ENCODE measurements at regions not wholly inside any gene's neighbourhood (a gene's known extent, or its start where the extent isn't known, plus 50 kb on each side); places are given as distances from the start of the nearest gene placed in this dataset.

DNA sequence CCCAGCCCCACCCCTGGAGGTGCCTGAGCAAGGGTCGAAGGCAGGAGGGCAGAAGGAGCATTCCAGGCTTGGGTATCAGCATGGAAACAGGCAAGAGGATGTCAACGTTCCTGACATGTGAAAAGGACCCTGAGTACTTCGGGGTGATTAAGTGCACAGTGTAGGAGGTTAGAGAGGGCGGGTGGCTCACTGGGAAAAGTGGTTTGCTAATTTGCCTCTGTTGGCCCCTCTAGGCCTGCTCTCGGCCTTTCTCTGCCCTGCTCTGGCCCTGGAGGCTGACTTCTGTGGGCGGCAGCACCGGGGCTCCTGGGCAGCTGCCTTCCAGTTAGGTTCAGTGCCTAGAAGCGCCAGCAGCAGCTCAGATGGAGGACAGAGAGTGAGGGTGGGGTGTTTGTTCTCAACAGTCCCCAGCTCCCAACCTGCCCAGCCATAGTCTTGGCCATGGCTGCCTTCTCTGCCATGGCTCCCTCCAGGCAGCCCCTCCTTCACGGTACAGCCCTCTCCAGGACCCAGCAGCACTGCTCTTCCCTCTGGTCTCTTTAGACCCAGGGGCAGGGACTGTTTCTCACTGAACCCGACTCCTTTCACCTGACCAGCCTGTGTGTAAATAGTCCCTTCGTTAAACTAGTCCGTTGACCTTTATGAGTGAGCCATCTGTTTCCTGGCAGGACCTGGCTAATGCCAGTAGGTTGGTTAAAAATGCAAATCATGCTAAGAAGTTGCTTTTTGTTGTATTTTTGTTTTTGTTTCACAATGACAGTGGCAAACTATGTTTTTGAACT, 107.1 kb upstream of the TPM1 start:
- TF ChIP-seq RAD21 (IDR thresholded peaks at IDR 0.05; ENCODE audit: low read depth) (no peak), TCF12 (IDR thresholded peaks at IDR 0.05; ENCODE audit: low read depth) (no peak), TAF1 (IDR thresholded peaks at IDR 0.05; ENCODE audit: low read depth) (no peak), EGR1 (IDR thresholded peaks at IDR 0.05) (no peak), ZBTB7A (IDR thresholded peaks at IDR 0.05; ENCODE audit: low read depth) (no peak), CEBPB (IDR thresholded peaks at IDR 0.05) (no peak), CREB1 (IDR thresholded peaks at IDR 0.05; ENCODE audit: low read depth) (no peak), FOXM1 (IDR thresholded peaks at IDR 0.05; ENCODE audit: borderline replicate concordance, low read depth) (no peak), TEAD4 (IDR thresholded peaks at IDR 0.05) (no peak), USF1 (IDR thresholded peaks at IDR 0.05) (no peak), YY1 (IDR thresholded peaks at IDR 0.05; ENCODE audit: low read depth) (no peak), EP300 (IDR thresholded peaks at IDR 0.05; ENCODE audit: borderline replicate concordance) (no peak), NFIC (IDR thresholded peaks at IDR 0.05) (no peak)
- TF ChIP-seq, protein P1, sequence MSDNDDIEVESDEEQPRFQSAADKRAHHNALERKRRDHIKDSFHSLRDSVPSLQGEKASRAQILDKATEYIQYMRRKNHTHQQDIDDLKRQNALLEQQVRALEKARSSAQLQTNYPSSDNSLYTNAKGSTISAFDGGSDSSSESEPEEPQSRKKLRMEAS (IDR thresholded peaks at IDR 0.05): no peak
- TF ChIP-seq, protein P2, sequence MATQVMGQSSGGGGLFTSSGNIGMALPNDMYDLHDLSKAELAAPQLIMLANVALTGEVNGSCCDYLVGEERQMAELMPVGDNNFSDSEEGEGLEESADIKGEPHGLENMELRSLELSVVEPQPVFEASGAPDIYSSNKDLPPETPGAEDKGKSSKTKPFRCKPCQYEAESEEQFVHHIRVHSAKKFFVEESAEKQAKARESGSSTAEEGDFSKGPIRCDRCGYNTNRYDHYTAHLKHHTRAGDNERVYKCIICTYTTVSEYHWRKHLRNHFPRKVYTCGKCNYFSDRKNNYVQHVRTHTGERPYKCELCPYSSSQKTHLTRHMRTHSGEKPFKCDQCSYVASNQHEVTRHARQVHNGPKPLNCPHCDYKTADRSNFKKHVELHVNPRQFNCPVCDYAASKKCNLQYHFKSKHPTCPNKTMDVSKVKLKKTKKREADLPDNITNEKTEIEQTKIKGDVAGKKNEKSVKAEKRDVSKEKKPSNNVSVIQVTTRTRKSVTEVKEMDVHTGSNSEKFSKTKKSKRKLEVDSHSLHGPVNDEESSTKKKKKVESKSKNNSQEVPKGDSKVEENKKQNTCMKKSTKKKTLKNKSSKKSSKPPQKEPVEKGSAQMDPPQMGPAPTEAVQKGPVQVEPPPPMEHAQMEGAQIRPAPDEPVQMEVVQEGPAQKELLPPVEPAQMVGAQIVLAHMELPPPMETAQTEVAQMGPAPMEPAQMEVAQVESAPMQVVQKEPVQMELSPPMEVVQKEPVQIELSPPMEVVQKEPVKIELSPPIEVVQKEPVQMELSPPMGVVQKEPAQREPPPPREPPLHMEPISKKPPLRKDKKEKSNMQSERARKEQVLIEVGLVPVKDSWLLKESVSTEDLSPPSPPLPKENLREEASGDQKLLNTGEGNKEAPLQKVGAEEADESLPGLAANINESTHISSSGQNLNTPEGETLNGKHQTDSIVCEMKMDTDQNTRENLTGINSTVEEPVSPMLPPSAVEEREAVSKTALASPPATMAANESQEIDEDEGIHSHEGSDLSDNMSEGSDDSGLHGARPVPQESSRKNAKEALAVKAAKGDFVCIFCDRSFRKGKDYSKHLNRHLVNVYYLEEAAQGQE (IDR thresholded peaks at IDR 0.05; ENCODE audit: low read depth): no peak

- TF ChIP-seq TEAD4 (IDR thresholded peaks at IDR 0.05): no peak
- no peak for TF ChIP-seq USF1 (IDR thresholded peaks at IDR 0.05)
- no peak for TF ChIP-seq RAD21 (IDR thresholded peaks at IDR 0.05; ENCODE audit: low read depth)
- TF ChIP-seq, protein P1 (IDR thresholded peaks at IDR 0.05): no peak
- TF ChIP-seq TAF1 (IDR thresholded peaks at IDR 0.05; ENCODE audit: low read depth): no peak
- no peak for TF ChIP-seq CREB1 (IDR thresholded peaks at IDR 0.05; ENCODE audit: low read depth)
- TF ChIP-seq YY1 (IDR thresholded peaks at IDR 0.05; ENCODE audit: low read depth): no peak
- TF ChIP-seq FOXM1 (IDR thresholded peaks at IDR 0.05; ENCODE audit: borderline replicate concordance, low read depth): no peak
- no peak for TF ChIP-seq CEBPB (IDR thresholded peaks at IDR 0.05)
- no peak for TF ChIP-seq NFIC (IDR thresholded peaks at IDR 0.05)
- TF ChIP-seq TCF12 (IDR thresholded peaks at IDR 0.05; ENCODE audit: low read depth): no peak
- no peak for TF ChIP-seq EGR1 (IDR thresholded peaks at IDR 0.05)
- TF ChIP-seq, protein P2 (IDR thresholded peaks at IDR 0.05; ENCODE audit: low read depth): no peak
- no peak for TF ChIP-seq EP300 (IDR thresholded peaks at IDR 0.05; ENCODE audit: borderline replicate concordance)
- no peak for TF ChIP-seq ZBTB7A (IDR thresholded peaks at IDR 0.05; ENCODE audit: low read depth)
These were observed 103.7 kb upstream of the TPM1 start for GRCh38 chr15:62938825-62939224.

DNA sequence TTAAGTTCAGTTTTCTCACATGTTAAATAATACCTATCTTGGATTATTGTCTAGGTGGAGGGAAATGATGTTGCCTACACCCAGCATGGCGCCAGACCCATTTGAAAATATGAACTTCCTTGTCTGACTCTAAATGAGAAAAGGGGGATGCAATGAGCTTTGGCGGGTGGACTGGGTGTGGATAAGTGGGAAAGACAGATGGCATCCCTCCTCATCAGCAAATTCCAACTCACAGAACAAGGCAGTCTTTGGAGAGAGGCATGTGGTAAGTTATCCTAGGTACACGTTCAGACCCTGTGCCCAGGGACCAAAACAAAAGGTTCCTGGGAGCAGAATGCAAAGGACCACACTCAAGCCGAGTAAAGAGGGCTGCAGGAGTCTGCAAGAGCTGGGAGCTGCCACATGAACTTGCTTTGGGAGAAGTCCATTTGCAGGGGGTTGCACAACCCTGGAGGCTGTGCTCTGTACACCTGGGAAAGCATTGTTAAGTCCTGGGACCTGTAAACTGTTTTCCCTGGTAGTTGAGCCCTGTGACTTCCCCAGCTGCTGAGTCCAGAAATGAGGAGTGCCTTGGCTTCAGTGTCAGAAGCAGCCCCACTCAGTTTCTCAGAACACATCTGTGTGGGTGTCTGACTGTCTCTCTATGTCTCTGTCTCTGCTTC, 102.3 kb upstream of the TPM1 start:
- no peak for TF ChIP-seq TAF1 (IDR thresholded peaks at IDR 0.05; ENCODE audit: low read depth)
- TF ChIP-seq TCF12 (IDR thresholded peaks at IDR 0.05; ENCODE audit: low read depth): no peak
- TF ChIP-seq, protein P1 (IDR thresholded peaks at IDR 0.05): no peak
- TF ChIP-seq NFIC (IDR thresholded peaks at IDR 0.05): no peak
- no peak for TF ChIP-seq RAD21 (IDR thresholded peaks at IDR 0.05; ENCODE audit: low read depth)
- TF ChIP-seq, protein P2 (IDR thresholded peaks at IDR 0.05; ENCODE audit: low read depth): no peak
- no peak for TF ChIP-seq YY1 (IDR thresholded peaks at IDR 0.05; ENCODE audit: low read depth)
